WTC11 (cell line): ENCODE measurements at regions not wholly inside any gene's neighbourhood (a gene's known extent, or its start where the extent isn't known, plus 50 kb on each side); places are given as distances from the start of the nearest gene placed in this dataset.
A peak's percentile ranks its signal among the peaks of the same experiment; 100 is the strongest.

Source experiments
- ATAC-seq: fragments of 200-7000 bp; cut with Tn5 transposase; 2 replicates; pipeline ENCODE4 v1.10.0; 2021; ENCODE audit warnings: mild to moderate bottlenecking, moderate library complexity
- CTCF ChIA-PET: fragments of 300-600 bp; sonication (Branson Sonifier 250); formaldehyde crosslinking; loops from one replicate; lab custom pipeline; 2021; ENCODE audit warnings: antibody characterized with exemption; lab: Charles Lee
- POLR2A ChIA-PET: fragments of 350-600 bp; sonication (Branson Sonifier 250); formaldehyde crosslinking; loops from one replicate; lab custom pipeline; 2021; ENCODE audit warnings: antibody characterized with exemption; lab: Charles Lee
- DNase-seq: peaks from one replicate; pipeline ENCODE4 v3.0.0; 2021; ENCODE audit warnings: low spot score
- H3K27ac Mint-ChIP-seq: 2 replicates; pipeline ENCODE4 v1.8.0; 2021; ENCODE audit warnings: mixed read lengths
- H3K27me3 Mint-ChIP-seq: 2 replicates; pipeline ENCODE4 v1.8.0; 2021; ENCODE audit warnings: low read depth, mild to moderate bottlenecking, moderate library complexity, mixed read lengths
- H3K36me3 Mint-ChIP-seq: 2 replicates; pipeline ENCODE4 v1.8.0; 2021; ENCODE audit warnings: mixed read lengths
- H3K4me1 Mint-ChIP-seq: 2 replicates; pipeline ENCODE4 v1.8.0; 2022; ENCODE audit warnings: mixed read lengths
- H3K4me3 Mint-ChIP-seq: 2 replicates; pipeline ENCODE4 v1.8.0; 2021; ENCODE audit warnings: mild to moderate bottlenecking, moderate library complexity, mixed read lengths
- H3K9me3 Mint-ChIP-seq: 2 replicates; pipeline ENCODE4 v1.8.0; 2021; ENCODE audit warnings: mixed read lengths
- ATF1 ChIP-seq: sonication (generic); formaldehyde crosslinking; IDR thresholded peaks from 2 replicates; pipeline ENCODE4 v1.8.1; 2023; ENCODE audit warnings: mild to moderate bottlenecking, moderate library complexity, missing genetic modification reagents
- CREM ChIP-seq: sonication (generic); formaldehyde crosslinking; IDR thresholded peaks from 2 replicates; pipeline ENCODE4 v1.8.1; 2022; ENCODE audit warnings: mild to moderate bottlenecking, missing genetic modification reagents, moderate library complexity
- ELF4 ChIP-seq: sonication (generic); formaldehyde crosslinking; IDR thresholded peaks from 2 replicates; pipeline ENCODE4 v1.8.1; 2022; ENCODE audit warnings: low read depth, mild to moderate bottlenecking, moderate library complexity, missing genetic modification reagents
- ESRRA ChIP-seq: sonication (generic); formaldehyde crosslinking; IDR thresholded peaks from 2 replicates; pipeline ENCODE4 v1.8.1; 2022; ENCODE audit warnings: mild to moderate bottlenecking, missing genetic modification reagents, borderline replicate concordance
- GABPB1 ChIP-seq: sonication (generic); formaldehyde crosslinking; IDR thresholded peaks from 2 replicates; pipeline ENCODE4 v1.8.1; 2023; ENCODE audit warnings: mild to moderate bottlenecking, missing genetic modification reagents
- GTF2I ChIP-seq: fragments of 250-450 bp; sonication (Bioruptor Pico); conservative IDR thresholded peaks from 2 replicates; pipeline ENCODE4 v1.4.0; 2021; ENCODE audit warnings: mild to moderate bottlenecking
- NR1H2 ChIP-seq: sonication (generic); formaldehyde crosslinking; IDR thresholded peaks from 2 replicates; pipeline ENCODE4 v1.9.0; 2021; ENCODE audit warnings: mild to moderate bottlenecking, moderate library complexity, missing genetic modification reagents
- PRRX2 ChIP-seq: fragments of 250-450 bp; sonication (Bioruptor Pico); IDR thresholded peaks from 2 replicates; pipeline ENCODE4 v1.8.0; 2021; ENCODE audit warnings: mild to moderate bottlenecking
- SMAD4 ChIP-seq: sonication (generic); formaldehyde crosslinking; IDR thresholded peaks from 2 replicates; pipeline ENCODE4 v1.8.0; 2022; ENCODE audit warnings: mild to moderate bottlenecking, missing genetic modification reagents
- SP1 ChIP-seq: sonication (generic); formaldehyde crosslinking; conservative IDR thresholded peaks from 2 replicates; pipeline ENCODE4 v1.8.1; 2022; ENCODE audit warnings: missing genetic modification reagents
- ZNF317 ChIP-seq: sonication (generic); formaldehyde crosslinking; IDR thresholded peaks from 2 replicates; pipeline ENCODE4 v1.8.1; 2023; ENCODE audit warnings: low read depth, mild to moderate bottlenecking, moderate library complexity, missing genetic modification reagents, borderline replicate concordance
- ZNF396 ChIP-seq: fragments of 250-450 bp; sonication (Bioruptor Pico); IDR thresholded peaks from 2 replicates; pipeline ENCODE4 v1.8.0; 2021; ENCODE audit warnings: mild to moderate bottlenecking, moderate library complexity, borderline replicate concordance
- ZNF416 ChIP-seq: fragments of 250-450 bp; sonication (Bioruptor Pico); IDR thresholded peaks from 2 replicates; pipeline ENCODE4 v1.9.0; 2021; ENCODE audit warnings: mild to moderate bottlenecking, inconsistent platforms
- ZSCAN18 ChIP-seq: fragments of 250-450 bp; sonication (Bioruptor Pico); IDR thresholded peaks from 2 replicates; pipeline ENCODE4 v2.1.2; 2022; ENCODE audit warnings: mild to moderate bottlenecking, moderate library complexity
- TF ChIP-seq, protein P1 (sequence below): fragments of 250-450 bp; sonication (Bioruptor Pico); IDR thresholded peaks from 2 replicates; pipeline ENCODE4 v1.9.0; 2021; ENCODE audit warnings: mild to moderate bottlenecking
- TF ChIP-seq, protein P2 (sequence below): sonication (generic); formaldehyde crosslinking; IDR thresholded peaks from 2 replicates; pipeline ENCODE4 v1.8.0; 2022; ENCODE audit warnings: mild to moderate bottlenecking, missing genetic modification reagents
- TF ChIP-seq, protein P3 (sequence below): fragments of 250-450 bp; sonication (Bioruptor Pico); IDR thresholded peaks from 2 replicates; pipeline ENCODE4 v1.9.0; 2021; ENCODE audit warnings: mild to moderate bottlenecking
- TF ChIP-seq, protein P4 (sequence below): sonication (generic); formaldehyde crosslinking; IDR thresholded peaks from 2 replicates; pipeline ENCODE4 v1.8.1; 2022; ENCODE audit warnings: mild to moderate bottlenecking, moderate library complexity, missing genetic modification reagents

DNA sequence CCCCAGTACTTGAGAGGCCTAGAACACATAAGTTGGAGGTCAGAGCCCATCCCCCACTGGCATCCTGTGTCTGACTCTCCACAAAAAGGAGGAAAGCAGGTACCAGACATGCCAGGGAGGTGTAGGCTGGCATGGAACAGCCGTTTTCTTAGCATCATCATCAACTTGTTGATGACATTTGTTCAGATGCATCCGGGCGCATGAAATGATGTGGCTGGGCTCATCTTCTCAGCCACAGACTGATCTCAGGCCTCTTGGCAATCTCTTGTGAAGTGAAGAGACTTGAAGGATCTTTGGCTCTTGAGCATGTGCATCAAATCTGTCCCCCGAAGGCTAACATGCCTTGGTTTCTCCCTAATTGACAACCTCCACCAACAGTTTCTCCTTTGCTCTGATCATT is 243.3 kb downstream of the TSN start (continued):
- TF ChIP-seq GTF2I (CRISPR knock-in tag) (no peak), SP1 (CRISPR knock-in tag) (no peak)

GRCh38 chr2:121999264-121999663 is 243.8 kb downstream of the TSN start:
- H3K4me1 Mint-ChIP-seq: peaks cover 22% of the 10 kb centered on the region
- CTCF ChIA-PET: no interaction called here
- H3K27me3 Mint-ChIP-seq: no peaks in the 10 kb centered on the region; the same call in 1 of the 2 replicates
- no peak overlapping the region for H3K27ac Mint-ChIP-seq
- no peaks in the 10 kb centered on the region for H3K36me3 Mint-ChIP-seq
- TF ChIP-seq NR1H2 (CRISPR knock-in tag) (no peak), SMAD4 (CRISPR knock-in tag) (no peak), GABPB1 (CRISPR knock-in tag) (no peak), ELF4 (CRISPR knock-in tag) (no peak), ZNF396 (no peak), CREM (CRISPR knock-in tag) (no peak), ZSCAN18 (CRISPR knock-in tag) (no peak), ZNF416 (CRISPR knock-in tag) (no peak), PRRX2 (no peak), ATF1 (CRISPR knock-in tag) (no peak), SP1 (CRISPR knock-in tag) (no peak), ZNF317 (CRISPR knock-in tag) (no peak), ESRRA (CRISPR knock-in tag) (no peak)
- TF ChIP-seq, protein P1, sequence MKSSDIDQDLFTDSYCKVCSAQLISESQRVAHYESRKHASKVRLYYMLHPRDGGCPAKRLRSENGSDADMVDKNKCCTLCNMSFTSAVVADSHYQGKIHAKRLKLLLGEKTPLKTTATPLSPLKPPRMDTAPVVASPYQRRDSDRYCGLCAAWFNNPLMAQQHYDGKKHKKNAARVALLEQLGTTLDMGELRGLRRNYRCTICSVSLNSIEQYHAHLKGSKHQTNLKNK (CRISPR knock-in tag): no peak
- TF ChIP-seq, protein P2, sequence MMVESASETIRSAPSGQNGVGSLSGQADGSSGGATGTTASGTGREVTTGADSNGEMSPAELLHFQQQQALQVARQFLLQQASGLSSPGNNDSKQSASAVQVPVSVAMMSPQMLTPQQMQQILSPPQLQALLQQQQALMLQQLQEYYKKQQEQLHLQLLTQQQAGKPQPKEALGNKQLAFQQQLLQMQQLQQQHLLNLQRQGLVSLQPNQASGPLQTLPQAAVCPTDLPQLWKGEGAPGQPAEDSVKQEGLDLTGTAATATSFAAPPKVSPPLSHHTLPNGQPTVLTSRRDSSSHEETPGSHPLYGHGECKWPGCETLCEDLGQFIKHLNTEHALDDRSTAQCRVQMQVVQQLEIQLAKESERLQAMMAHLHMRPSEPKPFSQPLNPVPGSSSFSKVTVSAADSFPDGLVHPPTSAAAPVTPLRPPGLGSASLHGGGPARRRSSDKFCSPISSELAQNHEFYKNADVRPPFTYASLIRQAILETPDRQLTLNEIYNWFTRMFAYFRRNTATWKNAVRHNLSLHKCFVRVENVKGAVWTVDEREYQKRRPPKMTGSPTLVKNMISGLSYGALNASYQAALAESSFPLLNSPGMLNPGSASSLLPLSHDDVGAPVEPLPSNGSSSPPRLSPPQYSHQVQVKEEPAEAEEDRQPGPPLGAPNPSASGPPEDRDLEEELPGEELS: no peak
- TF ChIP-seq, protein P3, sequence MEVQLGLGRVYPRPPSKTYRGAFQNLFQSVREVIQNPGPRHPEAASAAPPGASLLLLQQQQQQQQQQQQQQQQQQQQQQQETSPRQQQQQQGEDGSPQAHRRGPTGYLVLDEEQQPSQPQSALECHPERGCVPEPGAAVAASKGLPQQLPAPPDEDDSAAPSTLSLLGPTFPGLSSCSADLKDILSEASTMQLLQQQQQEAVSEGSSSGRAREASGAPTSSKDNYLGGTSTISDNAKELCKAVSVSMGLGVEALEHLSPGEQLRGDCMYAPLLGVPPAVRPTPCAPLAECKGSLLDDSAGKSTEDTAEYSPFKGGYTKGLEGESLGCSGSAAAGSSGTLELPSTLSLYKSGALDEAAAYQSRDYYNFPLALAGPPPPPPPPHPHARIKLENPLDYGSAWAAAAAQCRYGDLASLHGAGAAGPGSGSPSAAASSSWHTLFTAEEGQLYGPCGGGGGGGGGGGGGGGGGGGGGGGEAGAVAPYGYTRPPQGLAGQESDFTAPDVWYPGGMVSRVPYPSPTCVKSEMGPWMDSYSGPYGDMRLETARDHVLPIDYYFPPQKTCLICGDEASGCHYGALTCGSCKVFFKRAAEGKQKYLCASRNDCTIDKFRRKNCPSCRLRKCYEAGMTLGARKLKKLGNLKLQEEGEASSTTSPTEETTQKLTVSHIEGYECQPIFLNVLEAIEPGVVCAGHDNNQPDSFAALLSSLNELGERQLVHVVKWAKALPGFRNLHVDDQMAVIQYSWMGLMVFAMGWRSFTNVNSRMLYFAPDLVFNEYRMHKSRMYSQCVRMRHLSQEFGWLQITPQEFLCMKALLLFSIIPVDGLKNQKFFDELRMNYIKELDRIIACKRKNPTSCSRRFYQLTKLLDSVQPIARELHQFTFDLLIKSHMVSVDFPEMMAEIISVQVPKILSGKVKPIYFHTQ (CRISPR knock-in tag): no peak
- TF ChIP-seq, protein P4, sequence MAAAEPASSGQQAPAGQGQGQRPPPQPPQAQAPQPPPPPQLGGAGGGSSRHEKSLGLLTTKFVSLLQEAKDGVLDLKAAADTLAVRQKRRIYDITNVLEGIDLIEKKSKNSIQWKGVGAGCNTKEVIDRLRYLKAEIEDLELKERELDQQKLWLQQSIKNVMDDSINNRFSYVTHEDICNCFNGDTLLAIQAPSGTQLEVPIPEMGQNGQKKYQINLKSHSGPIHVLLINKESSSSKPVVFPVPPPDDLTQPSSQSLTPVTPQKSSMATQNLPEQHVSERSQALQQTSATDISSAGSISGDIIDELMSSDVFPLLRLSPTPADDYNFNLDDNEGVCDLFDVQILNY (CRISPR knock-in tag): no peak
- TF ChIP-seq, all 79 proteins: peak for 0
- peaks cover 12% of the 10 kb centered on the region; the same call in 1 of the 2 replicates for H3K9me3 Mint-ChIP-seq
- no peak for DNase-seq
- peak; percentile 18; the same call in 1 of the 2 replicates for ATAC-seq
- POLR2A ChIA-PET: interaction anchor here (1.1 kb wide), 1 partner anchor 10 kb away, joined by 3 read pairs; no protein-coding TSS in a partner anchor
- no peak overlapping the region for H3K4me3 Mint-ChIP-seq
